ENCODE measurements at regions not wholly inside any gene's neighbourhood (a gene's known extent, or its start where the extent isn't known, plus 50 kb on each side); places are given as distances from the start of the nearest gene placed in this dataset.
"Not testable (repeated sequence)": the region's sequence is repeated elsewhere in the genome, so short reads cannot be mapped to it uniquely, and the experiment has no call there.

GRCh38 chr20:56722042-56722441 lies 92.9 kb downstream of the TFAP2C start:
- intact Hi-C loops (cut with micrococcal nuclease) = no loop called here
- ATAC-seq = peak; percentile 41
- no peak for DNase-seq

- intact Hi-C loops (cut with micrococcal nuclease) = no loop called here
- ATAC-seq = no peak
- DNase-seq = no peak
Measured at GRCh38 chr20:56723331-56723730, 94.2 kb downstream of the TFAP2C start.

GRCh38 chr20:56724241-56724757 lies 95.2 kb downstream of the TFAP2C start:
- intact Hi-C loops (cut with micrococcal nuclease) = no loop called here
- DNase-seq = no peak
- no peak for ATAC-seq

GRCh38 chr20:56730003-56730402 lies 100.9 kb downstream of the TFAP2C start:
- DNase-seq (no peak), ATAC-seq (no peak)
- intact Hi-C loops (cut with micrococcal nuclease) = no loop called here

GRCh38 chr20:56730996-56731395 lies 101.9 kb downstream of the TFAP2C start:
- no peak for DNase-seq
- intact Hi-C loops (cut with micrococcal nuclease) = no loop called here
- no peak for ATAC-seq

GRCh38 chr20:56731476-56731875 lies 102.4 kb downstream of the TFAP2C start:
- no peak for DNase-seq
- no peak for ATAC-seq
- intact Hi-C loops (cut with micrococcal nuclease) = no loop called here

- no peak for ATAC-seq
- DNase-seq = no peak
- intact Hi-C loops (cut with micrococcal nuclease) = no loop called here
Measured at GRCh38 chr20:56733967-56734366, 104.9 kb downstream of the TFAP2C start.

GRCh38 chr20:56735084-56735642 lies 106.1 kb downstream of the TFAP2C start:
- intact Hi-C loops (cut with micrococcal nuclease) = no loop called here
- ATAC-seq (no peak), DNase-seq (no peak)

- no peak for DNase-seq
- ATAC-seq = no peak
- intact Hi-C loops (cut with micrococcal nuclease) = no loop called here
Measured at GRCh38 chr20:56736285-56736857, 107.3 kb downstream of the TFAP2C start.

GRCh38 chr20:56744325-56744821 lies 115.3 kb downstream of the TFAP2C start:
- ATAC-seq; intact Hi-C loops (cut with micrococcal nuclease); DNase-seq: not testable (repeated sequence)

- intact Hi-C loops (cut with micrococcal nuclease) = no loop called here
Measured at GRCh38 chr20:56748476-56749377, 119.6 kb downstream of the TFAP2C start.

GRCh38 chr20:56750430-56750829 lies 121.3 kb downstream of the TFAP2C start:
- ATAC-seq (no peak), DNase-seq (no peak)
- intact Hi-C loops (cut with micrococcal nuclease) = no loop called here

More at GRCh38 chr20:56748476-56749377, 119.6 kb downstream of the TFAP2C start:
- ATAC-seq (no peak), DNase-seq (no peak)

GRCh38 chr20:56752274-56752673 lies 123.2 kb downstream of the TFAP2C start:
- intact Hi-C loops (cut with micrococcal nuclease) = no loop called here
- no peak for DNase-seq
- ATAC-seq = no peak

GRCh38 chr20:56755201-56755600 lies 126.1 kb downstream of the TFAP2C start:
- ATAC-seq = no peak
- intact Hi-C loops (cut with micrococcal nuclease) = no loop called here
- DNase-seq = no peak

- DNase-seq; ATAC-seq; intact Hi-C loops (cut with micrococcal nuclease): not testable (repeated sequence)
Measured at GRCh38 chr20:56756658-56757057, 127.6 kb downstream of the TFAP2C start.

- DNase-seq (no peak), ATAC-seq (no peak)
- intact Hi-C loops (cut with micrococcal nuclease) = no loop called here
Measured at GRCh38 chr20:56758706-56759105, 129.6 kb downstream of the TFAP2C start.

GRCh38 chr20:56759741-56760278 lies 130.7 kb downstream of the TFAP2C start:
- intact Hi-C loops (cut with micrococcal nuclease) = no loop called here
- ATAC-seq = no peak
- no peak for DNase-seq

- intact Hi-C loops (cut with micrococcal nuclease) = no loop called here
- DNase-seq (no peak), ATAC-seq (no peak)
Measured at GRCh38 chr20:56760610-56761009, 131.5 kb downstream of the TFAP2C start.

- intact Hi-C loops (cut with micrococcal nuclease) = no loop called here
- ATAC-seq (no peak), DNase-seq (no peak)
Measured at GRCh38 chr20:56761393-56761792, 132.3 kb downstream of the TFAP2C start.

- DNase-seq (no peak), ATAC-seq (no peak)
- intact Hi-C loops (cut with micrococcal nuclease) = no loop called here
Measured at GRCh38 chr20:56762401-56762800, 133.3 kb downstream of the TFAP2C start.

All from left ventricle myocardium superior (tissue), 1 donor.